Stimulated activated CD4-positive, alpha-beta T cell treated with anti-CD3 and anti-CD28 coated beads, Interleukin-4, amount 100 ng/mL, for 1 hour (primary cell): ENCODE measurements at regions not wholly inside any gene's neighbourhood (a gene's known extent, or its start where the extent isn't known, plus 50 kb on each side); places are given as distances from the start of the nearest gene placed in this dataset.
"Not testable (repeated sequence)": the region's sequence is repeated elsewhere in the genome, so short reads cannot be mapped to it uniquely, and the experiment has no call there.

Experiments
- DNase-seq: peaks from one replicate; pipeline ENCODE4 v3.0.0-alpha.2; 2020

GRCh38 chr3:11711876-11712275 is 68.2 kb upstream of the VGLL4 start:
- DNase-seq = no peak

- DNase-seq = no peak
These were observed 66.1 kb upstream of the VGLL4 start for GRCh38 chr3:11709782-11710181.

GRCh38 chr3:11707084-11707483 is 63.4 kb upstream of the VGLL4 start:
- not testable (repeated sequence) for DNase-seq

- DNase-seq = no peak
These were observed 62.9 kb upstream of the VGLL4 start for GRCh38 chr3:11706604-11707003.

GRCh38 chr3:11705049-11705448 is 61.3 kb upstream of the VGLL4 start:
- no peak for DNase-seq

GRCh38 chr3:11703146-11703545 is 59.4 kb upstream of the VGLL4 start:
- DNase-seq = no peak

GRCh38 chr3:11699083-11699427 is 55.3 kb upstream of the VGLL4 start:
- DNase-seq = no peak

- no peak for DNase-seq
These were observed 54.8 kb upstream of the VGLL4 start for GRCh38 chr3:11698326-11699082.

- no peak for DNase-seq
These were observed 54.0 kb upstream of the VGLL4 start for GRCh38 chr3:11697701-11698100.

GRCh38 chr3:11696054-11696453 is 52.3 kb upstream of the VGLL4 start:
- no peak for DNase-seq
